ENCODE measurements at regions not wholly inside any gene's neighbourhood (a gene's known extent, or its start where the extent isn't known, plus 50 kb on each side); places are given as distances from the start of the nearest gene placed in this dataset.
"Not testable (repeated sequence)": the region's sequence is repeated elsewhere in the genome, so short reads cannot be mapped to it uniquely, and the experiment has no call there.

GRCh38 chr1:80365359-80366021, 1359.0 kb upstream of the ADGRL4 start:
- ATAC-seq, result no peak

- no peak for ATAC-seq
These were observed 1357.4 kb upstream of the ADGRL4 start for GRCh38 chr1:80363689-80364475.

GRCh38 chr1:80359666-80360065, 1353.1 kb upstream of the ADGRL4 start:
- no peak for ATAC-seq

- no peak for ATAC-seq
These were observed 1342.7 kb upstream of the ADGRL4 start for GRCh38 chr1:80349218-80349617.

- ATAC-seq, result no peak
These were observed 1334.5 kb upstream of the ADGRL4 start for GRCh38 chr1:80341021-80341420.

GRCh38 chr1:80318108-80318507, 1311.6 kb upstream of the ADGRL4 start:
- no peak for ATAC-seq

GRCh38 chr1:80310703-80311245, 1304.2 kb upstream of the ADGRL4 start:
- ATAC-seq, result no peak

GRCh38 chr1:80305466-80305865, 1298.9 kb upstream of the ADGRL4 start:
- ATAC-seq, result no peak

GRCh38 chr1:80293818-80294217, 1287.3 kb upstream of the ADGRL4 start:
- no peak for ATAC-seq

GRCh38 chr1:80288750-80289149, 1282.2 kb upstream of the ADGRL4 start:
- ATAC-seq, result not testable (repeated sequence)

GRCh38 chr1:80282536-80282935, 1276.0 kb upstream of the ADGRL4 start:
- ATAC-seq, result no peak

GRCh38 chr1:80278936-80279335, 1272.4 kb upstream of the ADGRL4 start:
- no peak for ATAC-seq

GRCh38 chr1:80274256-80274655, 1267.7 kb upstream of the ADGRL4 start:
- ATAC-seq, result no peak

GRCh38 chr1:80272495-80272894, 1266.0 kb upstream of the ADGRL4 start:
- no peak for ATAC-seq

GRCh38 chr1:80258659-80259058, 1252.1 kb upstream of the ADGRL4 start:
- ATAC-seq, result no peak

- ATAC-seq, result no peak
These were observed 1245.1 kb upstream of the ADGRL4 start for GRCh38 chr1:80251591-80251990.

- no peak for ATAC-seq
These were observed 1244.6 kb upstream of the ADGRL4 start for GRCh38 chr1:80251171-80251570.

- no peak for ATAC-seq
These were observed 1244.1 kb upstream of the ADGRL4 start for GRCh38 chr1:80250573-80251168.

GRCh38 chr1:80249699-80250098, 1243.2 kb upstream of the ADGRL4 start:
- no peak for ATAC-seq

GRCh38 chr1:80248886-80249285, 1242.4 kb upstream of the ADGRL4 start:
- ATAC-seq, result no peak

GRCh38 chr1:80245813-80246212, 1239.3 kb upstream of the ADGRL4 start:
- ATAC-seq, result no peak

GRCh38 chr1:80244372-80244771, 1237.8 kb upstream of the ADGRL4 start:
- no peak for ATAC-seq

- no peak for ATAC-seq
These were observed 1235.0 kb upstream of the ADGRL4 start for GRCh38 chr1:80241566-80241965.

- no peak for ATAC-seq
These were observed 1219.0 kb upstream of the ADGRL4 start for GRCh38 chr1:80225510-80225909.
